ENCODE measurements at regions not wholly inside any gene's neighbourhood (a gene's known extent, or its start where the extent isn't known, plus 50 kb on each side); places are given as distances from the start of the nearest gene placed in this dataset.

DNA sequence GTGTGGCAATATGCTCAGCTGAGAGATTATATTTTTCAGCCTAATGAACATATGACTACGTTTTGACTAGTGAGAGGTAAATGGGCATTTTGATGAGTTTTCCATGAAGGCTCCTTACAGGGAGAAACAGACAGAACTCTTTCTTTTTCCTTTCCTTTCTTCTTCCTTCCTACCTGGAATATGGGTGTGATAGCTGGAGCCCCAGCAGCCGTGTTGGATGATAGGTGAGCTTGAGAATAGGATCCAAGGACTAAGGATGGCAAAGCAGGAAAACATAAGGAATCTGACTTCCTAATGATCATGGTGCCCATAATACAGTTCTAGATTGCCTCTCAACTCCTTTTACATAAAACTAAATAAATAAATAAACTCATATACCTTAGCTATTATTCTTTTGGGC is 124.0 kb downstream of the MAIP1 start:
- Histone ChIP-seq H3K27me3 (ENCODE audit: control insufficient read depth, insufficient read depth, low read length) (no peaks in the 10 kb centered on the region), H3K36me3 (ENCODE audit: control insufficient read depth, insufficient read depth, low read length) (no peaks in the 10 kb centered on the region), H3K4me1 (ENCODE audit: control insufficient read depth, insufficient read depth, low read length) (0 out of 2 replicates have a peak, but pooled peaks cover 4% of the 10 kb centered on the region), H3K27ac (ENCODE audit: low read length) (no peak overlapping the region), H3K9me3 (ENCODE audit: control insufficient read depth, insufficient read depth, low read depth, low read length) (peaks cover 2% of the 10 kb centered on the region; the same call in 1 of the 2 replicates), H3K4me3 (ENCODE audit: low read depth in 2 of 2, low read length in 2 of 2) (no peak overlapping the region)
- intact Hi-C loops (cut with micrococcal nuclease; ENCODE audit: unreplicated experiment) = no loop called here
- DNase-seq (ENCODE audit: low read depth, low spot score) (no peak), ATAC-seq (no peak)
- in situ Hi-C loops (cut with HindIII; ENCODE audit: low pct_unique_long_range_greater_than_20kb, low sequenced_read_pairs) = no loop called here
- TF ChIP-seq, protein P1, sequence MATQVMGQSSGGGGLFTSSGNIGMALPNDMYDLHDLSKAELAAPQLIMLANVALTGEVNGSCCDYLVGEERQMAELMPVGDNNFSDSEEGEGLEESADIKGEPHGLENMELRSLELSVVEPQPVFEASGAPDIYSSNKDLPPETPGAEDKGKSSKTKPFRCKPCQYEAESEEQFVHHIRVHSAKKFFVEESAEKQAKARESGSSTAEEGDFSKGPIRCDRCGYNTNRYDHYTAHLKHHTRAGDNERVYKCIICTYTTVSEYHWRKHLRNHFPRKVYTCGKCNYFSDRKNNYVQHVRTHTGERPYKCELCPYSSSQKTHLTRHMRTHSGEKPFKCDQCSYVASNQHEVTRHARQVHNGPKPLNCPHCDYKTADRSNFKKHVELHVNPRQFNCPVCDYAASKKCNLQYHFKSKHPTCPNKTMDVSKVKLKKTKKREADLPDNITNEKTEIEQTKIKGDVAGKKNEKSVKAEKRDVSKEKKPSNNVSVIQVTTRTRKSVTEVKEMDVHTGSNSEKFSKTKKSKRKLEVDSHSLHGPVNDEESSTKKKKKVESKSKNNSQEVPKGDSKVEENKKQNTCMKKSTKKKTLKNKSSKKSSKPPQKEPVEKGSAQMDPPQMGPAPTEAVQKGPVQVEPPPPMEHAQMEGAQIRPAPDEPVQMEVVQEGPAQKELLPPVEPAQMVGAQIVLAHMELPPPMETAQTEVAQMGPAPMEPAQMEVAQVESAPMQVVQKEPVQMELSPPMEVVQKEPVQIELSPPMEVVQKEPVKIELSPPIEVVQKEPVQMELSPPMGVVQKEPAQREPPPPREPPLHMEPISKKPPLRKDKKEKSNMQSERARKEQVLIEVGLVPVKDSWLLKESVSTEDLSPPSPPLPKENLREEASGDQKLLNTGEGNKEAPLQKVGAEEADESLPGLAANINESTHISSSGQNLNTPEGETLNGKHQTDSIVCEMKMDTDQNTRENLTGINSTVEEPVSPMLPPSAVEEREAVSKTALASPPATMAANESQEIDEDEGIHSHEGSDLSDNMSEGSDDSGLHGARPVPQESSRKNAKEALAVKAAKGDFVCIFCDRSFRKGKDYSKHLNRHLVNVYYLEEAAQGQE (IDR thresholded peaks at IDR 0.05; ENCODE audit: insufficient read depth in 1 of 2, low read depth in 2 of 2, low read length in 1 of 2) = no peak
- no peak for TF ChIP-seq POLR2AphosphoS5 (IDR thresholded peaks at IDR 0.05; ENCODE audit: low read depth, low read length)
- TF ChIP-seq, protein P2, sequence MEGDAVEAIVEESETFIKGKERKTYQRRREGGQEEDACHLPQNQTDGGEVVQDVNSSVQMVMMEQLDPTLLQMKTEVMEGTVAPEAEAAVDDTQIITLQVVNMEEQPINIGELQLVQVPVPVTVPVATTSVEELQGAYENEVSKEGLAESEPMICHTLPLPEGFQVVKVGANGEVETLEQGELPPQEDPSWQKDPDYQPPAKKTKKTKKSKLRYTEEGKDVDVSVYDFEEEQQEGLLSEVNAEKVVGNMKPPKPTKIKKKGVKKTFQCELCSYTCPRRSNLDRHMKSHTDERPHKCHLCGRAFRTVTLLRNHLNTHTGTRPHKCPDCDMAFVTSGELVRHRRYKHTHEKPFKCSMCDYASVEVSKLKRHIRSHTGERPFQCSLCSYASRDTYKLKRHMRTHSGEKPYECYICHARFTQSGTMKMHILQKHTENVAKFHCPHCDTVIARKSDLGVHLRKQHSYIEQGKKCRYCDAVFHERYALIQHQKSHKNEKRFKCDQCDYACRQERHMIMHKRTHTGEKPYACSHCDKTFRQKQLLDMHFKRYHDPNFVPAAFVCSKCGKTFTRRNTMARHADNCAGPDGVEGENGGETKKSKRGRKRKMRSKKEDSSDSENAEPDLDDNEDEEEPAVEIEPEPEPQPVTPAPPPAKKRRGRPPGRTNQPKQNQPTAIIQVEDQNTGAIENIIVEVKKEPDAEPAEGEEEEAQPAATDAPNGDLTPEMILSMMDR (IDR thresholded peaks at IDR 0.05) = no peak
- ChIA-PET CTCF (no interaction called here), POLR2A (no interaction called here)
- no TSS peak for BruUV-seq (replicated peaks)

DNA sequence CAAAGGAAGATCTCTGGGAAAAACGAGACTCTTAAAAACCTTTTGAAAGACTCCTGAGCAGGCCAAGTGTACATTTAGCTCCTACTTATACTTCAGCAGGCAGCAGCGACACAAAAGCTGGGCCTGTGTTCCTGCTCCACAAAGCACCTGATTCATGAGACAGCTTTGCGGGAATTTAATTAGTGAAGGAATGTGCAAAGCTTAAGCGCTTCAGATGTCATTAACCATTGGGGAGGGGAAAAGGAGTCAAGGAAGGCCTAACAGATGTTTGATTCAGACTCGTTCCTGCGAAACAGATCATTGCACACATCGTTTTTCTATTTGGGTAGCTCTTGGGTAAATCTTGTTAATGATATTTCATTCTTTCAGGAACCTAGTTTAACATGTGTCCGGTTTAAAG is 125.9 kb downstream of the MAIP1 start:
- H3K4me1 ChIP-seq (ENCODE audit: control insufficient read depth, insufficient read depth, low read length) = 0 out of 2 replicates have a peak, but pooled peaks cover 4% of the 10 kb centered on the region
- H3K27ac ChIP-seq (ENCODE audit: low read length) = no peak overlapping the region
- POLR2A ChIA-PET = no interaction called here
- ATAC-seq (no peak), DNase-seq (ENCODE audit: low read depth, low spot score) (no peak)
- in situ Hi-C loops (cut with HindIII; ENCODE audit: low pct_unique_long_range_greater_than_20kb, low sequenced_read_pairs) = no loop called here
- no peaks in the 10 kb centered on the region for H3K36me3 ChIP-seq (ENCODE audit: control insufficient read depth, insufficient read depth, low read length)
- peaks cover 2% of the 10 kb centered on the region; the same call in 1 of the 2 replicates for H3K9me3 ChIP-seq (ENCODE audit: control insufficient read depth, insufficient read depth, low read depth, low read length)
- H3K4me3 ChIP-seq (ENCODE audit: low read depth in 2 of 2, low read length in 2 of 2) = no peak overlapping the region
- no peaks in the 10 kb centered on the region for H3K27me3 ChIP-seq (ENCODE audit: control insufficient read depth, insufficient read depth, low read length)
- no TSS peak for BruUV-seq (replicated peaks)
- CTCF ChIA-PET = no interaction called here
- intact Hi-C loops (cut with micrococcal nuclease; ENCODE audit: unreplicated experiment) = no loop called here
- TF ChIP-seq SIN3A (IDR thresholded peaks at IDR 0.05; ENCODE audit: borderline replicate concordance, insufficient read depth, low read depth, low read length) (no peak), POLR2AphosphoS5 (IDR thresholded peaks at IDR 0.05; ENCODE audit: low read depth, low read length) (no peak), TCF7L2 (IDR thresholded peaks at IDR 0.05; ENCODE audit: low read depth, low read length) (no peak)
- TF ChIP-seq, protein P2 (IDR thresholded peaks at IDR 0.05) = no peak
- TF ChIP-seq, protein P1 (IDR thresholded peaks at IDR 0.05; ENCODE audit: insufficient read depth in 1 of 2, low read depth in 2 of 2, low read length in 1 of 2) = no peak
